SK-N-SH (cell line): ENCODE measurements at regions not wholly inside any gene's neighbourhood (a gene's known extent, or its start where the extent isn't known, plus 50 kb on each side); places are given as distances from the start of the nearest gene placed in this dataset.

ENCODE experiments used
- CTCF ChIA-PET: fragments of 300-600, 350-600 bp; formaldehyde crosslinking; extraction: SDS; loops from one replicate; lab custom pipeline; 2021; lab: Yijun Ruan, JAX
- POLR2A ChIA-PET: fragments of 350-600 bp; sonication (Branson Sonifier 250); formaldehyde crosslinking; extraction: SDS; loops from one replicate; lab custom pipeline; 2020; ENCODE audit warnings: antibody characterized with exemption, inconsistent platforms; lab: Yijun Ruan, JAX
- DNase-seq: peaks from one replicate; pipeline ENCODE4 v3.0.0; 2012
- H2AFZ ChIP-seq: fragments of 200-600 bp; sonication (generic); 2 replicates; pipeline ENCODE4 v1.8.1; 2016; ENCODE audit warnings: antibody characterized with exemption, mild to moderate bottlenecking, low read depth
- H3F3A ChIP-seq: fragments of 200-600 bp; sonication (generic); replicated peaks from 2 replicates; pipeline ENCODE3; 2016; ENCODE audit warnings: antibody characterized with exemption, mild to moderate bottlenecking; ENCODE audit not compliant: insufficient read depth
- H3K27ac ChIP-seq, 2 experiments: fragments of 200-500 bp in 1 of 2; fragments of 200-600 bp in 1 of 2; sonication (Bioruptor generic) in 1 of 2; sonication (generic), shearing (Covaris generic) in 1 of 2; 2 replicates each; pipeline versions ENCODE4 v1.5.1 to v1.6.1; 2014 to 2016; ENCODE audit warnings: low read depth in 2 of 2, inconsistent platforms in 1 of 2, low read length in 1 of 2, mild to moderate bottlenecking in 1 of 2, mixed read lengths in 1 of 2
- H3K27me3 ChIP-seq: fragments of 200-600 bp; sonication (generic), shearing (Covaris generic); 2 replicates; pipeline ENCODE4 v1.6.1; 2016; ENCODE audit warnings: mixed run types; ENCODE audit not compliant: insufficient read depth
- H3K36me3 ChIP-seq, 2 experiments: fragments of 200-500 bp in 1 of 2; fragments of 200-600 bp in 1 of 2; sonication (Bioruptor generic) in 1 of 2; sonication (generic) in 1 of 2; replicated peaks in 1 of 2; 2 replicates each; pipeline versions ENCODE3 to v1.5.1; 2014 to 2016; ENCODE audit warnings: low read length in 1 of 2, mild to moderate bottlenecking in 1 of 2; ENCODE audit not compliant: insufficient read depth in 2 of 2, control insufficient read depth in 1 of 2
- H3K4me1 ChIP-seq, 2 experiments: fragments of 200-500 bp in 1 of 2; fragments of 200-600 bp in 1 of 2; sonication (Bioruptor generic) in 1 of 2; sonication (generic), shearing (Covaris generic) in 1 of 2; 2 replicates each; pipeline versions ENCODE4 v1.5.1 to v1.6.1; 2014 to 2016; ENCODE audit warnings: low read depth in 1 of 2, low read length in 1 of 2, mixed run types in 1 of 2; ENCODE audit not compliant: insufficient read depth in 2 of 2, control insufficient read depth in 1 of 2
- H3K4me2 ChIP-seq: fragments of 200-600 bp; sonication (generic), shearing (Covaris generic); 2 replicates; pipeline ENCODE4 v1.6.1; 2017; ENCODE audit warnings: mixed run types
- H3K4me3 ChIP-seq, 2 experiments: fragments of 200-500 bp in 1 of 2; fragments of 200-600 bp in 1 of 2; sonication (Bioruptor generic) in 1 of 2; sonication (generic), shearing (Covaris generic) in 1 of 2; 2 replicates each; pipeline versions ENCODE4 v1.5.1 to v1.8.1; 2014 to 2016; ENCODE audit warnings: low read depth in 2 of 2, inconsistent platforms in 1 of 2, low read length in 1 of 2, mild to moderate bottlenecking in 1 of 2, mixed read lengths in 1 of 2, moderate library complexity in 1 of 2
- H3K79me2 ChIP-seq: fragments of 200-600 bp; sonication (generic); 2 replicates; pipeline ENCODE4 v1.8.1; 2017; ENCODE audit warnings: mild to moderate bottlenecking; ENCODE audit not compliant: insufficient read depth
- H3K9ac ChIP-seq: fragments of 200-600 bp; sonication (generic); 2 replicates; pipeline ENCODE4 v1.6.1; 2017; ENCODE audit warnings: mixed run types
- H3K9me2 ChIP-seq: fragments of 200-600 bp; sonication (generic); 2 replicates; pipeline ENCODE4 v1.6.1; 2017; ENCODE audit warnings: mixed run types
- H3K9me3 ChIP-seq: fragments of 200-600 bp; sonication (generic); 2 replicates; pipeline ENCODE4 v1.6.1; 2017; ENCODE audit warnings: mixed run types, mild to moderate bottlenecking, moderate library complexity
- H4K20me1 ChIP-seq: fragments of 200-600 bp; sonication (generic); 2 replicates; pipeline ENCODE4 v1.6.1; 2017; ENCODE audit warnings: mild to moderate bottlenecking, mixed run types; ENCODE audit not compliant: insufficient read depth
- CHD2 ChIP-seq: fragments of 150-350 bp; IDR thresholded peaks from 2 replicates; pipeline ENCODE4 v1.6.1; 2018; ENCODE audit warnings: low read length; ENCODE audit not compliant: partially characterized antibody
- GABPA ChIP-seq: IDR thresholded peaks from 2 replicates; pipeline ENCODE4 v1.4.0; 2012; ENCODE audit warnings: low read depth, mild to moderate bottlenecking
- JUND ChIP-seq: IDR thresholded peaks from 2 replicates; pipeline ENCODE4 v1.4.0; 2012
- MEF2A ChIP-seq: IDR thresholded peaks from 2 replicates; pipeline ENCODE4 v1.4.0; 2012; ENCODE audit warnings: low read depth, borderline replicate concordance
- NRF1 ChIP-seq: IDR thresholded peaks from 2 replicates; pipeline ENCODE4 v1.6.1; 2012; ENCODE audit warnings: low read depth, mild to moderate bottlenecking, low read length
- PBX3 ChIP-seq: IDR thresholded peaks from 2 replicates; pipeline ENCODE4; 2012
- POLR2AphosphoS5 ChIP-seq: IDR thresholded peaks from 2 replicates; pipeline ENCODE4 v1.6.1; 2012; ENCODE audit warnings: low read depth, low read length
- RAD21 ChIP-seq: IDR thresholded peaks from 2 replicates; pipeline ENCODE4 v1.6.1; 2012; ENCODE audit warnings: mild to moderate bottlenecking, low read length
- RCOR1 ChIP-seq: fragments of 150-350 bp; IDR thresholded peaks from 2 replicates; pipeline ENCODE4 v1.6.1; 2017; ENCODE audit warnings: antibody characterized with exemption, low read length
- SIN3A ChIP-seq: IDR thresholded peaks from 2 replicates; pipeline ENCODE4 v1.6.1; 2012; ENCODE audit warnings: low read depth, mild to moderate bottlenecking, low read length, moderate library complexity, borderline replicate concordance
- SMC3 ChIP-seq: IDR thresholded peaks from 2 replicates; pipeline ENCODE4 v1.6.1; 2012; ENCODE audit warnings: low read depth, low read length, improper control_type of control experiment
- TAF1 ChIP-seq: IDR thresholded peaks from 2 replicates; pipeline ENCODE4 v1.6.1; 2012; ENCODE audit warnings: low read depth, mild to moderate bottlenecking, low read length, moderate library complexity, borderline replicate concordance
- TEAD4 ChIP-seq: IDR thresholded peaks from 2 replicates; pipeline ENCODE4 v1.4.0; 2012; ENCODE audit warnings: mild to moderate bottlenecking, borderline replicate concordance; ENCODE audit not compliant: insufficient read depth
- USF1 ChIP-seq: IDR thresholded peaks from 2 replicates; pipeline ENCODE4 v1.4.0; 2012; ENCODE audit warnings: low read depth, borderline replicate concordance
- WGBS: methylation state at CpG from one replicate; pipeline ENCODE4 v1.1.6; 2017; ENCODE audit warnings: low lambda C conversion rate; 5-methylcytosine and 5-hydroxymethylcytosine counted together

GRCh38 chr1:60374537-60374936, 301.0 kb upstream of the C1orf87 start:
- H3F3A ChIP-seq, result no peaks in the 10 kb centered on the region
- no peak overlapping the region for H3K27ac ChIP-seq
- H3K79me2 ChIP-seq, result no peaks in the 10 kb centered on the region
- no peaks in the 10 kb centered on the region for H3K27me3 ChIP-seq
- no peaks in the 10 kb centered on the region for H4K20me1 ChIP-seq
- no peaks in the 10 kb centered on the region for H3K36me3 ChIP-seq
- ChIA-PET CTCF (no interaction called here), POLR2A (no interaction called here)
- H2AFZ ChIP-seq, result no peak overlapping the region
- no peak overlapping the region for H3K4me3 ChIP-seq
- H3K4me1 ChIP-seq, result no peaks in the 10 kb centered on the region
- no peak overlapping the region for H3K4me2 ChIP-seq
- WGBS, result 13% methylated on average over 1 of the region's 1 CpG
- H3K9ac ChIP-seq, result no peak overlapping the region
- TF ChIP-seq RAD21, result no peak
- no peak for TF ChIP-seq MEF2A
- no peak for TF ChIP-seq USF1
- TF ChIP-seq, all 33 proteins: peak for 0
- H3K9me3 ChIP-seq, result no peaks in the 10 kb centered on the region
- no peak for DNase-seq
- no peaks in the 10 kb centered on the region for H3K9me2 ChIP-seq

- no peak for TF ChIP-seq JUND
- no peak for TF ChIP-seq PBX3
- TF ChIP-seq RCOR1, result no peak
- TF ChIP-seq POLR2AphosphoS5, result no peak
- no peak for TF ChIP-seq NRF1
- no peak for TF ChIP-seq TAF1
- no peak for TF ChIP-seq SIN3A
- no peak for TF ChIP-seq GABPA
- TF ChIP-seq CHD2, result no peak
- no peak for TF ChIP-seq SMC3
- no peak for TF ChIP-seq TEAD4
- no peaks in the 10 kb centered on the region for H4K20me1 ChIP-seq
- 56% methylated on average over 7 of the region's 7 CpGs for WGBS
Observed at GRCh38 chr1:60367532-60367931, 294.0 kb upstream of the C1orf87 start.

More at GRCh38 chr1:60367532-60367931, 294.0 kb upstream of the C1orf87 start:
- Histone ChIP-seq H2AFZ (no peak overlapping the region), H3K36me3 (no peaks in the 10 kb centered on the region), H3K4me3 (no peak overlapping the region), H3K4me1 (no peaks in the 10 kb centered on the region; a peak in 1 of 4 replicates), H3F3A (no peaks in the 10 kb centered on the region), H3K9me2 (no peaks in the 10 kb centered on the region), H3K9me3 (no peaks in the 10 kb centered on the region), H3K4me2 (no peak overlapping the region), H3K9ac (no peak overlapping the region), H3K27ac (no peak overlapping the region), H3K79me2 (no peaks in the 10 kb centered on the region), H3K27me3 (no peaks in the 10 kb centered on the region)
- CTCF ChIA-PET, result interaction anchor here (1.2 kb wide), 1 partner anchor 420 kb away, joined by 4 read pairs; no protein-coding TSS in a partner anchor
- DNase-seq, result no peak
- POLR2A ChIA-PET, result no interaction called here
